SK-N-SH (cell line): ENCODE measurements at regions not wholly inside any gene's neighbourhood (a gene's known extent, or its start where the extent isn't known, plus 50 kb on each side); places are given as distances from the start of the nearest gene placed in this dataset.

Experiments used
- CTCF ChIA-PET: fragments of 300-600, 350-600 bp; formaldehyde crosslinking; extraction: SDS; loops from one replicate; lab custom pipeline; 2021; lab: Yijun Ruan, JAX
- POLR2A ChIA-PET: fragments of 350-600 bp; sonication (Branson Sonifier 250); formaldehyde crosslinking; extraction: SDS; loops from one replicate; lab custom pipeline; 2020; ENCODE audit warnings: antibody characterized with exemption, inconsistent platforms; lab: Yijun Ruan, JAX
- DNase-seq: peaks from one replicate; pipeline ENCODE4 v3.0.0; 2012
- H2AFZ ChIP-seq: fragments of 200-600 bp; sonication (generic); 2 replicates; pipeline ENCODE4 v1.8.1; 2016; ENCODE audit warnings: antibody characterized with exemption, mild to moderate bottlenecking, low read depth
- H3F3A ChIP-seq: fragments of 200-600 bp; sonication (generic); replicated peaks from 2 replicates; pipeline ENCODE3; 2016; ENCODE audit warnings: antibody characterized with exemption, mild to moderate bottlenecking; ENCODE audit not compliant: insufficient read depth
- H3K27ac ChIP-seq, 2 experiments: fragments of 200-500 bp in 1 of 2; fragments of 200-600 bp in 1 of 2; sonication (Bioruptor generic) in 1 of 2; sonication (generic), shearing (Covaris generic) in 1 of 2; 2 replicates each; pipeline versions ENCODE4 v1.5.1 to v1.6.1; 2014 to 2016; ENCODE audit warnings: low read depth in 2 of 2, inconsistent platforms in 1 of 2, low read length in 1 of 2, mild to moderate bottlenecking in 1 of 2, mixed read lengths in 1 of 2
- H3K27me3 ChIP-seq: fragments of 200-600 bp; sonication (generic), shearing (Covaris generic); 2 replicates; pipeline ENCODE4 v1.6.1; 2016; ENCODE audit warnings: mixed run types; ENCODE audit not compliant: insufficient read depth
- H3K36me3 ChIP-seq, 2 experiments: fragments of 200-500 bp in 1 of 2; fragments of 200-600 bp in 1 of 2; sonication (Bioruptor generic) in 1 of 2; sonication (generic) in 1 of 2; replicated peaks in 1 of 2; 2 replicates each; pipeline versions ENCODE3 to v1.5.1; 2014 to 2016; ENCODE audit warnings: low read length in 1 of 2, mild to moderate bottlenecking in 1 of 2; ENCODE audit not compliant: insufficient read depth in 2 of 2, control insufficient read depth in 1 of 2
- H3K4me1 ChIP-seq, 2 experiments: fragments of 200-500 bp in 1 of 2; fragments of 200-600 bp in 1 of 2; sonication (Bioruptor generic) in 1 of 2; sonication (generic), shearing (Covaris generic) in 1 of 2; 2 replicates each; pipeline versions ENCODE4 v1.5.1 to v1.6.1; 2014 to 2016; ENCODE audit warnings: low read depth in 1 of 2, low read length in 1 of 2, mixed run types in 1 of 2; ENCODE audit not compliant: insufficient read depth in 2 of 2, control insufficient read depth in 1 of 2
- H3K4me2 ChIP-seq: fragments of 200-600 bp; sonication (generic), shearing (Covaris generic); 2 replicates; pipeline ENCODE4 v1.6.1; 2017; ENCODE audit warnings: mixed run types
- H3K4me3 ChIP-seq, 2 experiments: fragments of 200-500 bp in 1 of 2; fragments of 200-600 bp in 1 of 2; sonication (Bioruptor generic) in 1 of 2; sonication (generic), shearing (Covaris generic) in 1 of 2; 2 replicates each; pipeline versions ENCODE4 v1.5.1 to v1.8.1; 2014 to 2016; ENCODE audit warnings: low read depth in 2 of 2, inconsistent platforms in 1 of 2, low read length in 1 of 2, mild to moderate bottlenecking in 1 of 2, mixed read lengths in 1 of 2, moderate library complexity in 1 of 2
- H3K79me2 ChIP-seq: fragments of 200-600 bp; sonication (generic); 2 replicates; pipeline ENCODE4 v1.8.1; 2017; ENCODE audit warnings: mild to moderate bottlenecking; ENCODE audit not compliant: insufficient read depth
- H3K9ac ChIP-seq: fragments of 200-600 bp; sonication (generic); 2 replicates; pipeline ENCODE4 v1.6.1; 2017; ENCODE audit warnings: mixed run types
- H3K9me2 ChIP-seq: fragments of 200-600 bp; sonication (generic); 2 replicates; pipeline ENCODE4 v1.6.1; 2017; ENCODE audit warnings: mixed run types
- H3K9me3 ChIP-seq: fragments of 200-600 bp; sonication (generic); 2 replicates; pipeline ENCODE4 v1.6.1; 2017; ENCODE audit warnings: mixed run types, mild to moderate bottlenecking, moderate library complexity
- H4K20me1 ChIP-seq: fragments of 200-600 bp; sonication (generic); 2 replicates; pipeline ENCODE4 v1.6.1; 2017; ENCODE audit warnings: mild to moderate bottlenecking, mixed run types; ENCODE audit not compliant: insufficient read depth
- CTCF ChIP-seq: fragments of 200-600 bp; sonication (generic); IDR thresholded peaks from 2 replicates; pipeline ENCODE4 v1.6.1; 2017; ENCODE audit warnings: antibody characterized with exemption, mild to moderate bottlenecking, moderate library complexity
- ELF1 ChIP-seq: IDR thresholded peaks from 2 replicates; pipeline ENCODE4 v1.4.0; 2012
- FOSL2 ChIP-seq: IDR thresholded peaks from 2 replicates; pipeline ENCODE4 v1.4.0; 2012; ENCODE audit warnings: low read depth, mild to moderate bottlenecking, moderate library complexity, borderline replicate concordance
- FOXM1 ChIP-seq: IDR thresholded peaks from 2 replicates; pipeline ENCODE4 v1.4.0; 2012; ENCODE audit warnings: low read depth, mild to moderate bottlenecking
- GABPA ChIP-seq: IDR thresholded peaks from 2 replicates; pipeline ENCODE4 v1.4.0; 2012; ENCODE audit warnings: low read depth, mild to moderate bottlenecking
- GATA2 ChIP-seq: sonication (generic); formaldehyde crosslinking; IDR thresholded peaks from 2 replicates; pipeline ENCODE4 v1.5.0; 2020; ENCODE audit warnings: mild to moderate bottlenecking, missing genetic modification reagents
- JUND ChIP-seq: IDR thresholded peaks from 2 replicates; pipeline ENCODE4 v1.4.0; 2012
- MAX ChIP-seq: IDR thresholded peaks from 2 replicates; pipeline ENCODE4 v1.4.0; 2012; ENCODE audit warnings: low read depth
- MEF2A ChIP-seq: IDR thresholded peaks from 2 replicates; pipeline ENCODE4 v1.4.0; 2012; ENCODE audit warnings: low read depth, borderline replicate concordance
- MXI1 ChIP-seq: IDR thresholded peaks from 2 replicates; pipeline ENCODE4 v1.6.1; 2012; ENCODE audit warnings: mild to moderate bottlenecking, low read depth, low read length, improper control_type of control experiment
- NFIC ChIP-seq: IDR thresholded peaks from 2 replicates; pipeline ENCODE4 v1.4.0; 2012; ENCODE audit warnings: borderline replicate concordance
- NRF1 ChIP-seq: IDR thresholded peaks from 2 replicates; pipeline ENCODE4 v1.6.1; 2012; ENCODE audit warnings: low read depth, mild to moderate bottlenecking, low read length
- PBX3 ChIP-seq: IDR thresholded peaks from 2 replicates; pipeline ENCODE4; 2012
- RAD21 ChIP-seq: IDR thresholded peaks from 2 replicates; pipeline ENCODE4 v1.6.1; 2012; ENCODE audit warnings: mild to moderate bottlenecking, low read length
- RCOR1 ChIP-seq: fragments of 150-350 bp; IDR thresholded peaks from 2 replicates; pipeline ENCODE4 v1.6.1; 2017; ENCODE audit warnings: antibody characterized with exemption, low read length
- RFX5 ChIP-seq: IDR thresholded peaks from 2 replicates; pipeline ENCODE4 v1.6.1; 2012; ENCODE audit warnings: mild to moderate bottlenecking, improper control_type of control experiment, low read length
- RXRA ChIP-seq: IDR thresholded peaks from 2 replicates; pipeline ENCODE4 v1.4.0; 2012; ENCODE audit warnings: low read depth, mild to moderate bottlenecking, borderline replicate concordance
- TAF1 ChIP-seq: IDR thresholded peaks from 2 replicates; pipeline ENCODE4 v1.6.1; 2012; ENCODE audit warnings: low read depth, mild to moderate bottlenecking, low read length, moderate library complexity, borderline replicate concordance
- TCF12 ChIP-seq: IDR thresholded peaks from 2 replicates; pipeline ENCODE4 v1.4.0; 2012
- TEAD4 ChIP-seq: IDR thresholded peaks from 2 replicates; pipeline ENCODE4 v1.4.0; 2012; ENCODE audit warnings: mild to moderate bottlenecking, borderline replicate concordance; ENCODE audit not compliant: insufficient read depth
- USF1 ChIP-seq: IDR thresholded peaks from 2 replicates; pipeline ENCODE4 v1.4.0; 2012; ENCODE audit warnings: low read depth, borderline replicate concordance
- USF2 ChIP-seq: fragments of 150-350 bp; IDR thresholded peaks from 2 replicates; pipeline ENCODE4 v1.6.1; 2017; ENCODE audit warnings: antibody characterized with exemption, low read length, low read depth, borderline replicate concordance
- YY1 ChIP-seq: IDR thresholded peaks from 2 replicates; pipeline ENCODE4 v1.4.0; 2012; ENCODE audit warnings: low read depth, mild to moderate bottlenecking
- WGBS: methylation state at CpG from one replicate; pipeline ENCODE4 v1.1.6; 2017; ENCODE audit warnings: low lambda C conversion rate; 5-methylcytosine and 5-hydroxymethylcytosine counted together

GRCh38 chr9:21569721-21570120 is 87.6 kb upstream of the IFNE start:
- no peak overlapping the region for H3K4me3 ChIP-seq
- ChIA-PET CTCF (interaction anchor here (2.1 kb wide), 1 partner anchor 174 kb away, joined by 4 read pairs; no protein-coding TSS in a partner anchor), POLR2A (no interaction called here)
- 9% methylated on average over 1 of the region's 1 CpG for WGBS
- no peak overlapping the region for H3K4me2 ChIP-seq
- no peaks in the 10 kb centered on the region for H4K20me1 ChIP-seq
- H3K27me3 ChIP-seq, result peaks cover 8% of the 10 kb centered on the region; the same call in 1 of the 2 replicates
- H3K27ac ChIP-seq, result no peak overlapping the region
- no peak overlapping the region for H3K9ac ChIP-seq
- H3K79me2 ChIP-seq, result no peaks in the 10 kb centered on the region
- H3K4me1 ChIP-seq, result no peaks in the 10 kb centered on the region
- TF ChIP-seq GATA2 (CRISPR knock-in tag), result no peak
- TF ChIP-seq YY1, result no peak
- no peak for TF ChIP-seq MEF2A
- no peak for TF ChIP-seq JUND
- TF ChIP-seq RAD21, result no peak
- no peak for TF ChIP-seq GABPA
- no peak for TF ChIP-seq MXI1
- TF ChIP-seq RCOR1, result no peak
- TF ChIP-seq USF1, result no peak
- TF ChIP-seq TEAD4, result no peak
- no peak for TF ChIP-seq NRF1
- TF ChIP-seq TAF1, result no peak
- TF ChIP-seq USF2, result no peak
- TF ChIP-seq FOSL2, result no peak
- no peak for TF ChIP-seq ELF1
- TF ChIP-seq FOXM1, result no peak
- TF ChIP-seq TCF12, result no peak
- no peaks in the 10 kb centered on the region for H3F3A ChIP-seq
- no peaks in the 10 kb centered on the region for H3K9me2 ChIP-seq
- no peaks in the 10 kb centered on the region for H3K36me3 ChIP-seq
- no peaks in the 10 kb centered on the region for H3K9me3 ChIP-seq
- DNase-seq, result no peak
- H2AFZ ChIP-seq, result no peak overlapping the region

GRCh38 chr9:21570643-21571275 is 88.6 kb upstream of the IFNE start:
- Histone ChIP-seq H3F3A (no peaks in the 10 kb centered on the region), H3K4me3 (no peak overlapping the region), H3K9me3 (no peaks in the 10 kb centered on the region), H3K27me3 (peaks cover 8% of the 10 kb centered on the region; the same call in 1 of the 2 replicates), H3K9ac (no peak overlapping the region), H3K36me3 (no peaks in the 10 kb centered on the region), H2AFZ (no peak overlapping the region), H3K27ac (no peak overlapping the region), H3K9me2 (no peaks in the 10 kb centered on the region), H4K20me1 (no peaks in the 10 kb centered on the region), H3K4me1 (no peaks in the 10 kb centered on the region), H3K79me2 (no peaks in the 10 kb centered on the region), H3K4me2 (no peak overlapping the region)
- ChIA-PET POLR2A (no interaction called here), CTCF (interaction anchor here (0.9 kb wide), 1 partner anchor 9 kb away, joined by 3 read pairs; no protein-coding TSS in a partner anchor)
- WGBS, result 2% methylated on average over 5 of the region's 5 CpGs
- no peak for DNase-seq
- TF ChIP-seq RXRA (no peak), PBX3 (no peak), USF2 (no peak), NRF1 (no peak), CTCF (no peak), TEAD4 (no peak), YY1 (no peak), RAD21 (no peak), NFIC (no peak), MAX (no peak), ELF1 (no peak), RFX5 (no peak)
